Left renal pelvis (tissue), 4 donors: ENCODE measurements at regions not wholly inside any gene's neighbourhood (a gene's known extent, or its start where the extent isn't known, plus 50 kb on each side); places are given as distances from the start of the nearest gene placed in this dataset.
"Not testable (repeated sequence)": the region's sequence is repeated elsewhere in the genome, so short reads cannot be mapped to it uniquely, and the experiment has no call there.

Source experiments
- DNase-seq, 4 donors: peaks; one replicate each; pipeline ENCODE4 v3.0.0-alpha.2; 2013; ENCODE audit warnings: low read depth in 4 of 4, low spot score in 3 of 4

GRCh38 chr1:199085903-199086302 is 447.1 kb downstream of the PTPRC start:
- DNase-seq = no peak

GRCh38 chr1:199087144-199087543 is 448.3 kb downstream of the PTPRC start:
- peak in 2 of 4 donors; percentile 24 to 45 for DNase-seq

GRCh38 chr1:199089393-199090122 is 450.7 kb downstream of the PTPRC start:
- DNase-seq = no peak

- not testable (repeated sequence) for DNase-seq
Observed at GRCh38 chr1:199095628-199096027, 456.8 kb downstream of the PTPRC start.

GRCh38 chr1:199096591-199096990 is 457.8 kb downstream of the PTPRC start:
- DNase-seq = no peak

- DNase-seq = no peak
Observed at GRCh38 chr1:199098468-199098867, 459.6 kb downstream of the PTPRC start.

GRCh38 chr1:199101139-199101538 is 462.3 kb downstream of the PTPRC start:
- no peak for DNase-seq

GRCh38 chr1:199101635-199102034 is 462.8 kb downstream of the PTPRC start:
- no peak for DNase-seq

GRCh38 chr1:199102239-199102638 is 463.4 kb downstream of the PTPRC start:
- no peak for DNase-seq

GRCh38 chr1:199109160-199109559 is 470.3 kb downstream of the PTPRC start:
- DNase-seq = no peak

GRCh38 chr1:199112365-199112764 is 473.5 kb downstream of the PTPRC start:
- no peak for DNase-seq

GRCh38 chr1:199113265-199113869 is 474.5 kb downstream of the PTPRC start:
- no peak for DNase-seq

- no peak for DNase-seq
Observed at GRCh38 chr1:199116488-199116887, 477.6 kb downstream of the PTPRC start.

- DNase-seq = no peak
Observed at GRCh38 chr1:199121047-199121446, 482.2 kb downstream of the PTPRC start.

- DNase-seq = no peak
Observed at GRCh38 chr1:199122085-199122484, 483.2 kb downstream of the PTPRC start.

- DNase-seq = no peak
Observed at GRCh38 chr1:199122532-199123311, 483.9 kb downstream of the PTPRC start.

- no peak for DNase-seq
Observed at GRCh38 chr1:199123615-199124014, 484.8 kb downstream of the PTPRC start.

- DNase-seq = no peak
Observed at GRCh38 chr1:199124351-199124750, 485.5 kb downstream of the PTPRC start.

- no peak for DNase-seq
Observed at GRCh38 chr1:199129247-199129646, 490.4 kb downstream of the PTPRC start.

GRCh38 chr1:199132006-199132405 is 493.2 kb downstream of the PTPRC start:
- no peak for DNase-seq

- DNase-seq = no peak
Observed at GRCh38 chr1:199135901-199136300, 497.1 kb downstream of the PTPRC start.

GRCh38 chr1:199138061-199138460 is 499.2 kb downstream of the PTPRC start:
- no peak for DNase-seq
